Jurkat, Clone E6-1 (cell line): ENCODE measurements at regions not wholly inside any gene's neighbourhood (a gene's known extent, or its start where the extent isn't known, plus 50 kb on each side); places are given as distances from the start of the nearest gene placed in this dataset.

ENCODE experiments used
- DNase-seq: peaks from one replicate; pipeline ENCODE4 v3.0.0-alpha.2; 2011; ENCODE audit warnings: low read depth, low spot score
- H3K4me3 ChIP-seq: 2 replicates; pipeline ENCODE4 v1.5.1; 2011; ENCODE audit warnings: mild to moderate bottlenecking, low read length, control low read depth, moderate library complexity

DNA sequence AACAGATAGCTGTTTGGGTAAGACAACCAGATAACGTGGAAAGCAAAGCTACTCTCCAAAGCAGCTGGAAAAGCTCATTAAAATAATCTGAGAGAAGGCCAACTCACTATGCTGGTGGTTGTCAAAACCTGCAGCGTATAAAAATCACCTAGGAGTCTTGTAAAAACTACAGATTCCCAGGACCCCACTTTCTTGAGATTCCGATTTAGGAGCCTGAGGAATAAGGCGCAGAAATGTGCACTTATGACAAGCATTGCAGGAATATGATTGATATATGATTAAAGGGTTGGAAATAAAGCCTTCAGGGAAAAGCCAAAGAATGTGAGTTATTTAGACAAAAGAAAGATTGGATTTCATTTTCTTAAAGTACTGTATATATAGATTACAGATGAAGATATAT is 285.0 kb upstream of the PTGER4 start:
- DNase-seq: no peak
- H3K4me3 ChIP-seq: no peak overlapping the region

DNA sequence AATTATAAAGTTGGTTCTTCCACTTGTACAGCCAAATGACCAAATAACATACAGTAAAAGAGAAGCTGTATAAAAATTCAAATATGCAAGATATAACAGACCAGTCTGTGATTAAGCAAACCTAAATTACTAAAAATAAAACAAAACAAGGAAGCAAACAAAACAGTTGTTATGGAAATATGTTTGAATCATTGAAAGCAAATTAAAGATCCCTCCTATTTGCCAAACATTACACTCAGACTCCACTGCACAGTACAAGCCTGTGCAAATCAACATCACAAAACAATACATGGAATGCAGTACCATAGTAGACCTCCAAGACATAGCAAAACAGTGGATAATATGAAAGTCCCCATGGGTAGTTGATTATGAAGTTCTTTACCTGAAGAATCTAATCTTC is 288.1 kb upstream of the PTGER4 start:
- H3K4me3 ChIP-seq: no peak overlapping the region
- no peak for DNase-seq

DNA sequence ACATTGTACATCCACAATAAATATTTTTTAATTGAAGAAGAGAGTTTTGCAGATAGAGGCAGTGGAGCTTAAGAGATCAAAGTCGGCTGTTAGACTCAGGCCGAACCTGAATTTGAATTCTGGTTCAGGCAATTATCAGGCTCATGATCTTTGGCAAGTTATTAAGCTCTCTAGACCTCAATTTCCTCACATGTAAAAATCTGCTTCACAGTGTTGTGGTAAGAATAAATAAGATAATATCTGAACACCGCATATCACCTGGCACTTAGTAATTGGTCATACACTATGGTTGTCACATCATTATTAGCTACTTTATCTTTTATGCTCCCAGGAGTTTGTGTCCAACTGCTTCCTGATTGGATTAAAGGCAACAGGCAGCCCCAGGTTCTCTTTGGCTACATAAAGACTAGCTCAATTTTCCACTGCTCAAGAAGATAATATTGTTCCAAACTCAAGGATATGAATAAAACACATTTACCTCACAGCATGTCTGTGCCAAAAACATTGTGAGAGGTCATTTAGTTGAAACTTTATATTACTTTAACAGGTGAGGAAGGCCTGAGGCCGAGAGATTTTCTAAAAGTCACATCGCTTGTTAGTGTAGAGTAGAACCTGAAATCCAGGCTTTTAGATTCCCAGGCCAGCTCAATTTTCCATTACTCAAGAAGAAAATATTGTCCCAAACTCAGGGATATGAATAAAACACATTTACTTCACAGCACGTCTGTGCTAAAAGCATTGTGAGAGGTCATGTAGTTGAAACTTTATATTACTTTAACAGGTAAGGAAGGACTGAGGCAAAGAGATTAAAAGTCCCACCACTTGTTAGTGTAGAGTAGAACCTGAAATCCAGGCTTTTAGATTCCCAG is 289.2 kb upstream of the PTGER4 start:
- no peak for DNase-seq
- no peak overlapping the region for H3K4me3 ChIP-seq

DNA sequence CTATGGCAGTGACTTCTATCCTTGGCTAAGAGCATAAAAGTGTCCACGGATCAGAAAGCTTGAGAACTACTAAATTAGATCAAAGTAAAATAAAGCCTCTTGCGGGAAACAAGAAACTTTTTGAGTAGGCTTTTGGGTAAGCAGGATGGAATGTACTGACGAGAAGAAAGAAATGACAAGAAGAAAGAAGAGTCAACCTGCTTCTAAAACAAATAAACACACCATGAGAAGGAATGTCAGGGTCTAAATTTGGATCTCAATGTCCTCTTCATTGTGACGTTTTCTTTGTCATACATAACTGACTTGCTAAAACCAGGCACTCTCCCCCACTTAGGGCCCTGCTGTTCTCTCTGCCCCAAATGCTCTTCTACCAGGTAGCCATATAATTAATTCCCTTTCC is 290.1 kb upstream of the PTGER4 start:
- no peak overlapping the region for H3K4me3 ChIP-seq
- DNase-seq: no peak

DNA sequence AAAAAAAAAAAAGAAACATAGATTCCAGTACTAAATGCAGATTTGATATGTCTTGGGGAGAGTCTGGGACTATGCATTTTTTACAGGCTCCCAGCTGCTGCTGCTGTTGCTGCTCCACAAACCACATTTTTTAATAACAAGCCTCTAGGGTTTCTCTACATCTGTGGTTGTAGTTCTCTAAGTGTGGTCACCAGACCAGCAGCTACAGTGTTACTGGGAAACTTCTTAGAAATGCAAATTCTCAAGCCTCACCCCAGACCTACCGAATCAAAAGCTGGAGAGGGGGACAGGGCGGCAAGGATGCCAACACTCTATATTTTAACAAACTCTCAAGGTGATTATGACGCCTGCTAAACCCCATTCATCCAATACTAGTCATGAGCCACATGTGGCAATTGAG is 293.4 kb upstream of the PTGER4 start:
- peak; percentile 74 for DNase-seq
- no peak overlapping the region for H3K4me3 ChIP-seq

DNA sequence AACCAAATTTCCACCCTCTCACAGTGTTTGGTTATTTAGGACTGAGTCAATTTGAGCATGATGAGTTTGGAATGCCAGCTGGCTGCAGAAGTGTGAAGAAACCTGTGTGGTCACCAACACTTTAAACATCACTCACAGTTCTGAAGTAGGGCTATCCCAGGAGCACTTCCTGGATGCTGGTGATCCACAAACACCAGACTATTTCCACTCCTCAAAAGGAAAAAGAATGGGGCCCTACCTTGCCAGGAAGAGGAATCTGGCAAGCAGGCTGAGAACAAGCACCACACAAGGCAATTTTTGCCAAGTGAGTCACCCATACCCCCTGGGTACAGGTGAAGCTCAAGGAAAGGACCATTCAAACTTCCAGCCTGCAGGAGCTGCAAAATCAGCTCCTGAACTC is 294.2 kb upstream of the PTGER4 start:
- DNase-seq: no peak
- H3K4me3 ChIP-seq: no peak overlapping the region

DNA sequence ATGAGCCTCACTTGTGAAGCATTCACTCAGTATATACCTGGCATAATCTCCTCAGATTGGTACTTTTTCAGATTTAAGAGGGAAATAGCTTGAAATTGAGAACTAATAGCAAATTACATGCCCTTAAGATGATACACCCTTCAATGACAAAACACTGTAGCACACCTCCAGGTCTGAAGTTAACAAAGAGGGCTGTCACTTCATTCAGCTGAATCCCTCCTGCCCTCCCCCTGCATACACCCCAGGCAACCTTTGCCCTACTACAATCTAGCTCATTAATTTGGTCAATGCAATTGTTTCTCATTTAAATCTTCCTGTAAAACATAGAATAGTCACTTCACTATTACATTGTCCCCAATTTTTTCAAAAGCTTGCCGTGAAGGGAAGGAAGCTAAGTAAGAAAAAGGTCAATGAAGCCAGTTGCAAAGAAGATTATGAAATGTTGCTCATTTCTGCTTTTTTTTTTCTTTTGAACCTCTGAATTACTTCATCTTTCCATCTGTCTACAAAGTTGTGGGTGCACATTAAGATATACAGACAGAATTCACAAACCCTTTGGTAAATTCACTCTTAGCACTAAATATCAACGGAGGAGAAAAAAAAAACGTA is 294.8 kb upstream of the PTGER4 start:
- no peak for DNase-seq
- no peak overlapping the region for H3K4me3 ChIP-seq

DNA sequence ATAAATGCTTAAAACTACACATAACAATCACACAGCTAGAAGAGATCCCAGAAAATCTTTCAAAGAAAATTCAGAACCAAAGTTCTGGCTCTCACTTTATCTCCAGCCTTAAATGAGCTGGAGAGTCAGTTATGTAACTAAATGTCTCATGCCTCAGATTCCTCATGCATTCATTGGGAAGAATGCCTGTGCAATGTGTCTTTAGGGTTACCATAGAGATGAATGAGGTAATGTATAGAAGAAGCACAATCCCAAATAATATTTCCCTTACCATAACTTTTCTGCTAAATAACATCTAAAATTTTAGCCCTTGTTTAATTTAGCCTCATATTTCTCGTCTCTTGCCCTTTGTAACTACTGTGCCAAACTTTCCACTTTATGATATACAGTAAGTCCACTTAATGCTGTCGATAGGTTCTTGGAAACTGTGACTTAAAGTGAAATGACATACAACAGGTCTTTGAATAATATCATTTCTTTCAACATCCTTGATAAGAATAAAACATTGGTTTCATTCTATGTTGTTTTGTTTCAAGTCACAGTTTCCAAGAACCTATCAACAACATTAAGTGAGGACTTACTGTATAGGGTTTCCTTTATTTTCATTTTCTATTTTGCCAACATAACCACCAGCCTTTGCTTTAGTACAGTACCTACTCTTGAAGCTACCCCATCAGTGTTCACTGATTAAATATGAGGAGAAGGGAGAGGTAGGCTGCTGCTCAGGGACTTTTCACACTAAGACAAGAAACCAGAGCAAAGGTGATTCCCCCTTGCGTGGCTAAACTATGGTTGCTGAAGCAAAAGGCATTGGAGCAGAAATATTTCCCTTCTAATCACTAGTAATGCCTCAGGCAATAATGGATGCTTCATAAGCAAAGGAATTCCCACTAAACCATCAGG is 295.7 kb upstream of the PTGER4 start:
- DNase-seq: no peak

DNA sequence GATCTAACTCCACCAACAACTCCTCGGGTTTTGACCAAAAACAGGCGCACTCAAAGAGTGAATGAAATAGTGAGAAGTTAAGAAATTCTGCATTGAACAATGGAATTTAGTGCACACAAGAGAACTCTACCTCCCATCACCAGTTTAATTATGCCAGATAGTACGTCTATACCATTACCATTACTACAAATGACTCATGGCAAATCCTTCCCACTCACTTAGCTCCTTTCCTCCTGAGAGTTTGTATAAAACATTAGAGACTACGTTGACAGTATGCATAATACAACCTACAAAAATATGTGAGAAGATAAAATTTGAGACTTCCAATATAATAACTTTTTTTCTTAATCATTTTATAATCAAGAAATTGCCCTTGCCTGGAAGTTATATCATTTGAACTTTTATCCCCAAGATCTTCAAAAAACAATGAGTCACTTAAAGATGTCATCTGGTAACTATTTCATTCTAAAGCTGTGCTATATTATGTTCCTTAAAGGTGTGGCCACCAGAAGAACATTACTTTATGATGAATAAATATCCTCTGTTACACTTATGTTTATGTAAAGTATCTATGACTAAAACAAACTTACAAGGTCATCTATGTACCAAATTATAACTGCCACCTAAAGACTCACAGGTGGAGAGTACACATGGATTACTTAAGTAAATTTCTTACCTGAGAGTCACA is 297.9 kb upstream of the PTGER4 start:
- H3K4me3 ChIP-seq: no peak overlapping the region
- DNase-seq: no peak

More for the DNA sequence above, 295.7 kb upstream of the PTGER4 start:
- H3K4me3 ChIP-seq: no peak overlapping the region

DNA sequence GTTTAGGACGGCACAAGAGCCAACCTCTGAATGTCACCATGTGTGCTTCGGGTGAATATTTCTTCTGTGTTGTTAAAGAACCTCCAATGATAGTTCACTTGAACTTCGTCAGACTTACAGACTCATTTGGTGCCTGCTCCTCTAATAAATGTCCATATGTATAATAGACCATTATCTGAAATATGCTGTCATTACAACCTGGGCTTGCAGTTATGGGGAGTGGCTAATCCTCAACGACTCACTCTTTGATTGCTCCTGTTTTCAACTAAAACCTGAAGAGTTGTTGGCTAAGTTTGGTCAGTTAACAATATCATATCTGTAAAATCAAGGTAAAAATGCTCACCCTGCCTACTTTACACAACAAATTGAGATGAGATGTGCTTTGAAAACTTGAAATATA is 298.7 kb upstream of the PTGER4 start:
- H3K4me3 ChIP-seq: no peak overlapping the region
- DNase-seq: no peak

DNA sequence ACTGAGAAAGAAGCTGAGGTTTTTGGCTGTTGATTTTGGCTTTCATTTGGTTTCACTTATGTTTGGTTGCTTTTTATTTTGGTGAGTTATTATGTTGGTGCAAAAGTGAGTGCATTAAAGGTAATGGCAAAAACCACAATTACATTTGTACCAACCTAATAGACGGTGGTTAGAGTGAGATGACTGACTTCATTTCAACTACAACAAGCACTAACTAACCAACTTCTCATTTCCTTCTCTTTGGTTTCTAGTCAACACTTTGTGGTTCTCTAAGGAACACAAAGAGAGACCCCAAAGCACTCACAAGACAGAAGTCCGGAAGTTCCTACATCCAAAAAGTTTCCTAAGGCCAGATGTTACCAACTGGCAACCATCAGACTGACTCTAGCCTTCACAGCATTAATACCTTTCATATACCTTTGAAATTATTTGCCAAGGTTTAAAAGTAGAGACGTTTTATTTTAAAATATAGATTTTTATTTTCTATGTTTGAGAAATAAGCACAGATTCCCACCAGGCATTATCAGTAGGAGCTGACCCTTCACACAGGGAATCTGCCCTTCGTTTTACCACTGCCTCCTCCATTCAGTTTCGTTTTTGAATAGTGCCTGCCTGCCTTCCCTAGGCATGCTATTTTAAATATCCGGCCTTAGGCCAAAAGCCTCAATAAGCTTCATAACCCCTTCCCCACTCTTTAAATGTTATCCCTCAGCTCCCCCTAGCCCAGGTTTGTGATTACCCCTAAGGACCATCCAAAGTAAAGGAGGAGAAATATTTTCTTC is 301.1 kb upstream of the PTGER4 start:
- peak; percentile 89 for DNase-seq
- no peak overlapping the region for H3K4me3 ChIP-seq

DNA sequence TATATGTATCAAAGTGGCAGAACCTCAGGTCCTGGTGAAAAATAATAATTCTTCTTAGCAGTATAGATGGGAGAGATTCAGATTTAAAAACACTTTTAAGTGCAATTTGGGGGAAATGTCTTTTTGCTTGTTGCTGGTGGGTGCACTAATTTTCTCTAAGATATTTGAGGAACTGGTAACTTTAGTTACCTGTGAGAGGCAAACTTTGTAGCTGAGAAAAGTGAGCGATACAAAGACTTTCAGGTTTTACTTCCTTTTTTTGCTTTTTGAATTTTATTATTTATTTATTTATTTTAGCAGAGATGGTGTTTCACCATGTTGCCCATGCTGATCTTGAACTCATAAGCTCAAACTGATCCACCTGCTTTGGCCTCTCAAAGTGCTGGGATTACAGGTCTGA is 303.1 kb upstream of the PTGER4 start:
- no peak for DNase-seq
- no peak overlapping the region for H3K4me3 ChIP-seq

DNA sequence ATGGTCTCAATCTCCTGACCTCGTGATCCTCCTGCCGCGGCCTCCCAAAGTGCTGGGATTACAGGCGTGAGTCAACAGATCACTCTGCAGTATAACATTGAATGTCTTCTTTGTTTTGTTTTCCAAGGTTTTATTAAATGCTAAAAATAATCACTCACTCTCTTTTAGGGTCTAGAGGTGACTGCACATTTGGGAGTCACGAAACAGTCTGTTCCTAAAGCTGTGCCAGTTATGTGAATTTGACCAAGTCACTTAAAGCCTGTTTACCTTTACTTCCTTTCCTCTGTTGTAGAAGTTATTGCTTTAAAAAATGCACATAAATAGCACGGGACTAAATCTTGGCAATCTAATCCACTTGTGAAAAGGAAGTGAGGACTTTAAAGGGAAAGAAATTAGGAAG is 304.9 kb upstream of the PTGER4 start:
- DNase-seq: no peak
- no peak overlapping the region for H3K4me3 ChIP-seq

DNA sequence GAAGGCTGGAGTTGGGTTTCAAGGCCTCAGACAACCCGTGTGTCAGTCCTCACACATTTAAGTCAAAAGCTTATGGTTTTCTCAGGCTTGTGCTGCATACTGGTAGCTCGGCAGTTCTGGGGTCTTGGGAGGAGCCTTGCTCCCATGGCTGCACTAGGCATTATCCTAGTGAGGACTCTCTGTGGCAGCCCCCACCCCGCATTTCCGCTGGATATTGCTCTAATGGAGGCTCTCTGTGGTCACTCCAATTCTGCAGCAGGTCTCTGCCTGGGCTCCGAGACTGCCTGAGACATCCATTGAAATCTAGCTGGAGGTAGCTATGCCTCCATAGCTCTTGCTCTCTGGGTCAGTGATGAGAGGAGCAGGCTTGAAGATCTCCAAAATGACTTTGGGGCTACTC is 311.5 kb upstream of the PTGER4 start:
- no peak for DNase-seq
- H3K4me3 ChIP-seq: no peak overlapping the region

DNA sequence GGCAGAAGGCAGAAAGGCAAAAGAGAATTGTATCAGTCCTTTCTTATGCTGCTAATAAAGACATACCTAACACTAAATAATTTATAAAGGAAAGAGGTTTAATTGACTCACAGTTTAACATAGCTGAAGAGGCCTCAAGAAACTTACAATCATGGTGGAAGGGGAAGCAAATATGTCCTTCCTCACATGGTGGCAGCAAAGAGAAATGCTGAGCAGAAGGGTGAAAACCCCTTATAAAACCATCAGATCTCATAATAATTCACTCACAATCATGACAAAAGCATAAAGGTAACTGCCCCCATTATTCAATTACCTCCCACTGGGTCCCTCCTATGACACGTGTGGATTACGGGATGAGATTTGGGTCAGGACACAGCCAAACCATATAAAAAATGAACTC is 312.5 kb upstream of the PTGER4 start:
- DNase-seq: no peak
- H3K4me3 ChIP-seq: no peak overlapping the region

DNA sequence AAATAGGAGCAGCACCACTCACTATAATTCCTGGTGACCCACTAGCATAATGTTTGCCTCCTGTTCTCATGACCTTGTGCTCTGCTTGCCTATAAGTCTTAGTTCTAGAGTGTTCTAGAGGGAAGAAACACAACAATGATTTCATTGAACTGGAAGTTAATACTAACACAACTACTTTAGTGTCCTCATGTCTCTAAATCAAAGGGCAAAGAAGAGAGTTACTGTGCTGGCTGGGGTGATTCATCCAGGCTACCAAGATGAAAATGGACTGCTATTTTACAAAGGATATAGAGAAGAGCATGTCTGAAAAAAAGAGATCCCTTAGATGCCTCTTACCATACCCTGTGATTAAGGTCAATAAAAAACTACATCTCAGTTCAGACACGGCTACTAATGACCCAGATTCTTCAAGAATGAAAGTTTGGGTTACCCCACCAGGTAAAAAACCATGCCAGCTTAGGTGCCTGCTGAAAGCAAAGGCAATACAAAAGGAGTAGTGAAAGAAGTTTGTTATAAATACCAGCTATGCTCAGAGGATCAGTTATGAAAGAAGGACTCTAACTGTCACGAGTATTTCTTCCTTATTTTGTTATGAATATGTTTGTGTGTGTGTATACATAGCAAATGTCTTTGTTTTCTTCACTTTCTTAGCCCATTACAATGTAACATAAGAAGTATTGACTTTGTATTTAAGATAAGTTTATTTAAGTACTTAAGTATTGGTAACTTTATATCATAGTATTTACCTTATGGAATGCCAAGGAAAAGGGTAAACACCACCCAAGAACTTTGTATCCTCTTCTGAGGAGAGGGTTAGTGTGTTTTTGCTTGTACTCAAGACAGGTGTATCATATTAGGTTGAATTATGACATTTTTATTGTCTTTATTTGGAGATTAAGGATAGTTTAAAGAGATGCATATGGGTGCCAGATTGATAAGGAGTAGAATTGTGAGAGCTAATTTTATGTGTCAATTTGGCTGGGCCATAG is 314.1 kb upstream of the PTGER4 start:
- no peak for DNase-seq
- H3K4me3 ChIP-seq: no peak overlapping the region

DNA sequence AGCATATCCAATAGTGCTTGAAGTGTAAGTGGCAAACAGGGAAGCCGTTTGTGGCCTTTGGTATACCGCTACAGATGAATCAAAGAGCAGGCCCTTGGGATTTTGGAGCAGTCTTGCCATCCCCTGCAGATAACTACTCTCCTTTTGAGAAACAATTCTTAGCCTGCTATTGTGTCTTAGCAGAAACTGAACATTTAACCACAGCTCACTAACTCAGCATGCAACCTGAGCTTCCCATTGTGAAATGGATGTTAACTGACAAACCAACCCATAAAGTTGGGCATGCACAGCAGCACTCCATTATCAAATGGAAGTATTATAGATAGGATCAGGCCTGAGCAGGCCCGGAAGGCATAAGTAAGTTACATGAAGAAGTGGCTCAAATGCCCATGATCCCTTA is 315.3 kb upstream of the PTGER4 start:
- no peak overlapping the region for H3K4me3 ChIP-seq
- no peak for DNase-seq

DNA sequence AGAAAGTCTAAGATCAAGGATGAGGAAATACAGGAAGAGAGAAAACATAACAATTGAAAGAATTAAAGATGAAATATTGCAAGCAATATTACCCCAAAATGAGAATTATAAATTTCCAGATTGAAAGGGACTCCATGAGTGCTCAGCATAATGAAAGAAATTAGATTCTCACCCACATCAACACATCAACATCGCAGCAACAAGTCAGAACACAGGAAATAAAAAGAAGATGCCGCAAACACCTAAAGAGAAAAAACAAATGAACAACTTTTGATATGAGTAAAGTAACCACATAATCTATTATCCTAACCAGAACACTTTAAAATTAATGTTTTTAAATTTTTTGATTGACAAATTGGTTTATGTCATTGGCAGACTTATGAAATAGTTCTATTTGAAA is 318.3 kb upstream of the PTGER4 start:
- H3K4me3 ChIP-seq: no peak overlapping the region
- DNase-seq: no peak
